ENCODE measurements at regions not wholly inside any gene's neighbourhood (a gene's known extent, or its start where the extent isn't known, plus 50 kb on each side); places are given as distances from the start of the nearest gene placed in this dataset.

DNA sequence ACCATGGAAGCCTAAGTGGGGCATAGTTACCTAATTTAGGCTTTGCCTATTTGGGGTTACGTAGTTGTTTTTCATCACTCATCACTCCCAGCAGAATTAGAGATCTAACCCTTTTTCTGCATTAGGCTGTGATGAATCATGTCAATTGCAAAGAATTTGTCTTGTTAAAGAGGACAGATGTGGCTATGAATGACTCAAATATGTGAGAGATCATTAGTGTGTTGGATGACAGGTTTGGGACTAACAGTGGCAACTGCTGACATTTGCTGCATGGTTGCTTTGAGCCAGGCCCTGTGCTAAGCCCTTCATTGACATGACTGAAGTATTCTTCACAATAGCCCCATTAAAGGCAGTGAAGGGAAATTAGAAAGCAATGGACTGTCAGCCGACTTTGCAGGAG lies 83.4 kb upstream of the BMPER start:
- DNase-seq: no peak

DNA sequence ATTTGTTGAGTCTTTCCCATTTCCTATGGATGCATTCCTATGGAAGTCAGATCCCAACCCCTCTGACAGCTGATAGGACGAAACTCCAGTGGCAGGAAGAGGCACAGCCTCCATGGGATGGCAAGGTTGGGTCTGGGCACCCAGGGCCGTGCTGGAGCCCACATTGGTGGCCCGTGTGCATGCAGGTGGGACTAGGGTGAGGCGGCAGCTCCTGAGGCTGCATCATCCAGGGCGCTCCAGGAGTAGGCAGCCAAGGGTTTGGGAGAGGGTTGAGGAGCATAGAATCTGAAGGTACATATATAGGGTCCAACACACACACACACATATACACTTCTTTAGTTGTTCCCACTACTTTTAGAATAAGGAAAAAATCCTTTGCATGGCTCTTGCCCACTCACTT lies 81.4 kb upstream of the BMPER start:
- no peak for DNase-seq

GRCh38 chr7:33824911-33825459 lies 80.4 kb upstream of the BMPER start:
- no peak for DNase-seq

DNA sequence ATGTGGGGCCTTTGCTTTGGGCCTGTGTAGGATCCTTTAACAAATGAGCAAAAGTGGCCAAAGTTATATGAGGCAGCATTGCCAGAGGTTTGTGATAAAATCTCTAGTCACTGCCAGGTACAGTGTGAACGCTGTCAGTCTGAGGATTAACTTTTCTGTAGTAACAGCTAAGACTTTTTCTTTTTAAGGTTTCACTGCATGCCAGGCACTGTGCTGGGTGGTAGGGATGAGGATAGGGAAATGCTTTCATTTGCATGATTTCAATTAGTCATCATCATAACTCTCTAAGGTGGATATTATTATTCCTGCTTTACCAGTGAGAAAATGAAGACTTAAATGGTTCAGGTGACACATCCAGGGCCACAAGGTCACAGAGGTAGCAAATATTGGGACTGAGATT lies 79.7 kb upstream of the BMPER start:
- DNase-seq: no peak

GRCh38 chr7:33829536-33829935 lies 75.8 kb upstream of the BMPER start:
- no peak for DNase-seq

- peak; percentile 42 for DNase-seq
These were observed 73.8 kb upstream of the BMPER start for GRCh38 chr7:33831389-33832141.

GRCh38 chr7:33832271-33832721 lies 73.0 kb upstream of the BMPER start:
- DNase-seq: no peak

- no peak for DNase-seq
These were observed 68.5 kb upstream of the BMPER start for GRCh38 chr7:33836797-33837355.

- no peak for DNase-seq
These were observed 67.9 kb upstream of the BMPER start for GRCh38 chr7:33837356-33837851.

DNA sequence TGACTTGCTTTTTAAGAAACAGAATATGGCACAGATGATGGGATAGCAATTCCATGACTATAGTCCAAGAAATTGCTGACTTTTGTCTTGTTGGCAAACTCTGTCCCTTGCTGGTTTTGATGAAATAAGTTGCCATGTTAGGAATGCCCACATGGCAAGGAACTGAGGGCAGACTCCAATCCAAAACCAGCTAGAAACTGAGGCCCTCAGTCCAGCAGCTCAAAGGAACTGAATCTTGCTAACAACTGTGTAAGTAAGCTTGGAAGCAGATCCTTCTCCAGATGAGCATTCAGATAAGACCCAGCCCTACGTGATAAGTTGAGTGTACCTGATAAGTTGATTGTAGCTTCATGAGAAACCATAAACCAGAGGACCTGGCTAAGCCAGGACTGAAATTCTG lies 64.3 kb upstream of the BMPER start:
- no peak for DNase-seq

- DNase-seq: peak; percentile 36
These were observed 63.6 kb upstream of the BMPER start for GRCh38 chr7:33841705-33842129.

GRCh38 chr7:33842150-33842549 lies 63.2 kb upstream of the BMPER start:
- no peak for DNase-seq

- DNase-seq: no peak
These were observed 59.3 kb upstream of the BMPER start for GRCh38 chr7:33845991-33846509.

- DNase-seq: no peak
These were observed 56.3 kb upstream of the BMPER start for GRCh38 chr7:33849004-33849403.

GRCh38 chr7:33849971-33850559 lies 55.3 kb upstream of the BMPER start:
- DNase-seq: no peak

- DNase-seq: no peak
These were observed 54.6 kb upstream of the BMPER start for GRCh38 chr7:33850768-33851167.

GRCh38 chr7:33852838-33853237 lies 52.5 kb upstream of the BMPER start:
- DNase-seq: no peak

- no peak for DNase-seq
These were observed 51.8 kb upstream of the BMPER start for GRCh38 chr7:33853361-33854062.

- no peak for DNase-seq
These were observed 51.2 kb upstream of the BMPER start for GRCh38 chr7:33854178-33854577.

GRCh38 chr7:33854801-33855350 lies 50.5 kb upstream of the BMPER start:
- no peak for DNase-seq

All from DMS79 treated with DMSO at 0.1 percent for 48 hours (cell line).